ENCODE measurements at regions not wholly inside any gene's neighbourhood (a gene's known extent, or its start where the extent isn't known, plus 50 kb on each side); places are given as distances from the start of the nearest gene placed in this dataset.

GRCh38 chr10:58072634-58073033, 195.1 kb downstream of the IPMK start:
- FAIRE-seq: no peak
- no peak for ATAC-seq
- 17% methylated on average over 3 of the region's 3 CpGs for WGBS (ENCODE audit: low lambda C conversion rate)
- Histone ChIP-seq H3K79me2 (ENCODE audit: insufficient read depth, low read length) (no peaks in the 10 kb centered on the region), H3K27me3 (ENCODE audit: control insufficient read depth in 1 of 2, insufficient read depth in 2 of 2, low read length in 2 of 2) (peaks cover 0 to 5% of the 10 kb centered on the region in 2 experiments; a peak in 1 of 5 replicates), H3K4me3 (replicated peaks in 1 of 3; ENCODE audit: insufficient read depth in 1 of 3, low read depth in 2 of 3, low read length in 3 of 3) (no peak overlapping the region), H3K9ac (ENCODE audit: insufficient read depth, low read depth, low read length) (no peak overlapping the region), H2AFZ (ENCODE audit: low read length) (no peak overlapping the region), H3K4me2 (ENCODE audit: low read depth, low read length) (no peak overlapping the region), H3K4me1 (ENCODE audit: insufficient read depth, low read length) (no peaks in the 10 kb centered on the region), H3K27ac (ENCODE audit: extremely low read length, insufficient read depth, low read length) (no peak overlapping the region), H3K36me3 (replicated peaks in 1 of 2; ENCODE audit: control insufficient read depth in 1 of 2, insufficient read depth in 2 of 2, low read length in 2 of 2) (no peaks in the 10 kb centered on the region), H4K20me1 (ENCODE audit: insufficient read depth, low read length) (no peaks in the 10 kb centered on the region), H3K9me3 (ENCODE audit: low read length) (no peaks in the 10 kb centered on the region)
- in situ Hi-C loops (cut with HindIII; ENCODE audit: extremely low pct_ligation_motif_present, low pct_unique_long_range_greater_than_20kb) (loop anchor here (25.0 kb wide), 1 partner anchor 735 kb away; no protein-coding TSS in a partner anchor), intact Hi-C loops (cut with micrococcal nuclease; ENCODE audit: unreplicated experiment) (no loop called here)
- POLR2A ChIA-PET: no interaction called here
- DNase-seq (ENCODE audit: low spot score): no peak
- TF ChIP-seq GLI4 (CRISPR knock-in tag; IDR thresholded peaks at IDR 0.05; ENCODE audit: borderline replicate concordance): no peak
- CTCF ChIA-PET (ENCODE audit: low intra/inter-chr PET ratio, low total read pairs): no interaction called here
- no TSS peak for BruUV-seq (replicated peaks)

GRCh38 chr10:58070956-58071355, 196.7 kb downstream of the IPMK start:
- ChIA-PET CTCF (ENCODE audit: low intra/inter-chr PET ratio, low total read pairs) (no interaction called here), POLR2A (no interaction called here)
- H3K36me3 ChIP-seq (replicated peaks in 1 of 2; ENCODE audit: control insufficient read depth in 1 of 2, insufficient read depth in 2 of 2, low read length in 2 of 2): no peaks in the 10 kb centered on the region
- TF ChIP-seq RNF219 (CRISPR knock-in tag; IDR thresholded peaks at IDR 0.05) (no peak), ADNP (CRISPR knock-in tag; IDR thresholded peaks at IDR 0.05) (no peak), ATM (IDR thresholded peaks at IDR 0.05; ENCODE audit: borderline replicate concordance) (no peak), ZBTB3 (CRISPR knock-in tag; IDR thresholded peaks at IDR 0.05; ENCODE audit: borderline replicate concordance, low read depth) (no peak), ZNF547 (CRISPR knock-in tag; IDR thresholded peaks at IDR 0.05) (no peak), MED1 (CRISPR knock-in tag; IDR thresholded peaks at IDR 0.05) (no peak), ZNF839 (CRISPR knock-in tag; IDR thresholded peaks at IDR 0.05; ENCODE audit: borderline replicate concordance) (no peak), BHLHE40 (IDR thresholded peaks at IDR 0.05; ENCODE audit: low read length) (no peak), PAF1 (CRISPR knock-in tag; IDR thresholded peaks at IDR 0.05) (no peak), ZNF792 (CRISPR knock-in tag; IDR thresholded peaks at IDR 0.05) (no peak), JDP2 (CRISPR knock-in tag; IDR thresholded peaks at IDR 0.05; ENCODE audit: borderline replicate concordance) (no peak), NFATC3 (CRISPR knock-in tag; IDR thresholded peaks at IDR 0.05) (no peak)
- TF ChIP-seq, protein P1, sequence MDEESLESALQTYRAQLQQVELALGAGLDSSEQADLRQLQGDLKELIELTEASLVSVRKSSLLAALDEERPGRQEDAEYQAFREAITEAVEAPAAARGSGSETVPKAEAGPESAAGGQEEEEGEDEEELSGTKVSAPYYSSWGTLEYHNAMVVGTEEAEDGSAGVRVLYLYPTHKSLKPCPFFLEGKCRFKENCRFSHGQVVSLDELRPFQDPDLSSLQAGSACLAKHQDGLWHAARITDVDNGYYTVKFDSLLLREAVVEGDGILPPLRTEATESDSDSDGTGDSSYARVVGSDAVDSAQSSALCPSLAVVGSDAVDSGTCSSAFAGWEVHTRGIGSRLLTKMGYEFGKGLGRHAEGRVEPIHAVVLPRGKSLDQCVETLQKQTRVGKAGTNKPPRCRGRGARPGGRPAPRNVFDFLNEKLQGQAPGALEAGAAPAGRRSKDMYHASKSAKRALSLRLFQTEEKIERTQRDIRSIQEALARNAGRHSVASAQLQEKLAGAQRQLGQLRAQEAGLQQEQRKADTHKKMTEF (CRISPR knock-in tag; IDR thresholded peaks at IDR 0.05): no peak
- in situ Hi-C loops (cut with HindIII; ENCODE audit: extremely low pct_ligation_motif_present, low pct_unique_long_range_greater_than_20kb) (loop anchor here (25.0 kb wide), 1 partner anchor 734 kb away; no protein-coding TSS in a partner anchor), intact Hi-C loops (cut with micrococcal nuclease; ENCODE audit: unreplicated experiment) (no loop called here)
- no peak overlapping the region for H2AFZ ChIP-seq (ENCODE audit: low read length)
- ATAC-seq: no peak
- peaks cover 0 to 5% of the 10 kb centered on the region in 2 experiments; a peak in 1 of 5 replicates for H3K27me3 ChIP-seq (ENCODE audit: control insufficient read depth in 1 of 2, insufficient read depth in 2 of 2, low read length in 2 of 2)
- no peaks in the 10 kb centered on the region for H4K20me1 ChIP-seq (ENCODE audit: insufficient read depth, low read length)
- BruUV-seq (replicated peaks): no TSS peak
- H3K4me2 ChIP-seq (ENCODE audit: low read depth, low read length): no peak overlapping the region
- no peak overlapping the region for H3K4me3 ChIP-seq (replicated peaks in 1 of 3; ENCODE audit: insufficient read depth in 1 of 3, low read depth in 2 of 3, low read length in 3 of 3)
- FAIRE-seq: no peak
- WGBS (ENCODE audit: low lambda C conversion rate): 10% methylated on average over 6 of the region's 6 CpGs
- no peak for DNase-seq (ENCODE audit: low spot score)
- no peak overlapping the region for H3K27ac ChIP-seq (ENCODE audit: extremely low read length, insufficient read depth, low read length)
- no peaks in the 10 kb centered on the region for H3K4me1 ChIP-seq (ENCODE audit: insufficient read depth, low read length)
- H3K9me3 ChIP-seq (ENCODE audit: low read length): no peaks in the 10 kb centered on the region
- H3K9ac ChIP-seq (ENCODE audit: insufficient read depth, low read depth, low read length): no peak overlapping the region
- H3K79me2 ChIP-seq (ENCODE audit: insufficient read depth, low read length): no peaks in the 10 kb centered on the region

All from HepG2 (cell line).